ENCODE measurements at regions not wholly inside any gene's neighbourhood (a gene's known extent, or its start where the extent isn't known, plus 50 kb on each side); places are given as distances from the start of the nearest gene placed in this dataset.

DNA sequence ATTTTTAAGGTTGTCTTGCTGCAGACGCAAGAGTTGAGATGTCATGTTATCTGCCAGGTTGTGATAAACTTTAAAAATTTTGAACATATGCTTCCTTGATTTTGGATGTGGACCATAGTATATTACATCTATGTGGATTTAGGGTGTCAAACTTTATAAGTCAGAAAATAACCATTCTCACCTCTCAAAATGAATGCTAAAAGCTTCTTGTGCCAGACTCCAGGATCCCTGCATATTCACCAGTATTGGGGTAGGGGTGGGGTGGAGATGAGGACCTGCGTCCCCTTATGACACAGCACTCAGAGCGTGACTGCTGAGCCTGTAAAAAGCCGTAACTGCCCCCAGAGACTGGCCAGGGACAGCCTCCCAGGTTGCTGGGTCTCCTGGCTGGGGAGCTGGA lies 524.4 kb downstream of the LMO7 start:
- Histone ChIP-seq H3K9me3 (replicated peaks) (no peaks in the 10 kb centered on the region), H3K4me3 (no peak overlapping the region), H3K27ac (replicated peaks) (no peak overlapping the region), H3K36me3 (no peaks in the 10 kb centered on the region), H3K4me1 (peaks cover 18% of the 10 kb centered on the region), H3K27me3 (ENCODE audit: low read depth) (no peaks in the 10 kb centered on the region)
- intact Hi-C loops (cut with micrococcal nuclease) = no loop called here
- TF ChIP-seq, protein P1, sequence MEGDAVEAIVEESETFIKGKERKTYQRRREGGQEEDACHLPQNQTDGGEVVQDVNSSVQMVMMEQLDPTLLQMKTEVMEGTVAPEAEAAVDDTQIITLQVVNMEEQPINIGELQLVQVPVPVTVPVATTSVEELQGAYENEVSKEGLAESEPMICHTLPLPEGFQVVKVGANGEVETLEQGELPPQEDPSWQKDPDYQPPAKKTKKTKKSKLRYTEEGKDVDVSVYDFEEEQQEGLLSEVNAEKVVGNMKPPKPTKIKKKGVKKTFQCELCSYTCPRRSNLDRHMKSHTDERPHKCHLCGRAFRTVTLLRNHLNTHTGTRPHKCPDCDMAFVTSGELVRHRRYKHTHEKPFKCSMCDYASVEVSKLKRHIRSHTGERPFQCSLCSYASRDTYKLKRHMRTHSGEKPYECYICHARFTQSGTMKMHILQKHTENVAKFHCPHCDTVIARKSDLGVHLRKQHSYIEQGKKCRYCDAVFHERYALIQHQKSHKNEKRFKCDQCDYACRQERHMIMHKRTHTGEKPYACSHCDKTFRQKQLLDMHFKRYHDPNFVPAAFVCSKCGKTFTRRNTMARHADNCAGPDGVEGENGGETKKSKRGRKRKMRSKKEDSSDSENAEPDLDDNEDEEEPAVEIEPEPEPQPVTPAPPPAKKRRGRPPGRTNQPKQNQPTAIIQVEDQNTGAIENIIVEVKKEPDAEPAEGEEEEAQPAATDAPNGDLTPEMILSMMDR (IDR thresholded peaks at IDR 0.05; ENCODE audit: borderline replicate concordance) = no peak
- DNase-seq = no peak

DNA sequence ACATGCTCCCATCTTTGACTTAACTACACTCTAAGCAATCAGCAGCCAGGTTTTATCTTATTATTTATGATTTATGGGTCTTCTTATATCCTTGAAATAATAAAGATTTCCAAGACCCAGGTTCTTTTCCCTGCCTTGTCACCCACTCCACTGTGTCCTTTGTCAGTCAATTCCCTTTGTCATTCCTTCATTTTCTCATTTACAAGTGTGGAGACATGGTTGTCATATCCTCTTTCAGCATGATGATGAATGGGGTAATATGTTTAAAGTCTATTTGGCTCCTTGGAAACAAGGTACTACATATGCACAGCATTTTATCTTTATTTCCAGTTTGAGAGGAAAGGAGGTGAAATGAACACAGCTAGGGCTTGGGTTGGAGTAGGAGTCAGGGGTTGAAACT lies 521.8 kb downstream of the LMO7 start:
- intact Hi-C loops (cut with micrococcal nuclease) = no loop called here
- no peak overlapping the region for H3K4me3 ChIP-seq

DNA sequence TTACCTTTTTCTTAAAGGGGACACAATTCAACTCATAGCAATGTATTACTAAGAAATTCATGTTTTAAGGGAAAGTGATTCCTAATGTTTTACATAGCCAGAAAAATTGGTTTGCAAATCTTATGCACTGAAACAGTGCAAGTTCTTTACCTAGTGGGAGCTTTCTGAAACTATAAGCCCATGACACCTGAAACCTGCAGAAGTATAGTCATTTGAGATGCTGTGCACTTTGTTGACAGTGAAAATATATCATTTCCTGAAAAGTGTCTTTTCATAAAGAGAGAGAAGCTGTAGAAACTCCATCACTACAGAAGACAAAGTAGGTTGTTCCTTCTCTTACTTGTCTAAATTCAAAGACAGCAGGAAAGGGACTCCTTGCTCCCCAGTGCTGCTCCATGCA lies 517.1 kb downstream of the LMO7 start:
- Histone ChIP-seq H3K36me3 (no peaks in the 10 kb centered on the region), H3K27me3 (ENCODE audit: low read depth) (no peaks in the 10 kb centered on the region), H3K4me1 (no peaks in the 10 kb centered on the region), H3K9me3 (replicated peaks) (no peaks in the 10 kb centered on the region), H3K27ac (replicated peaks) (no peak overlapping the region), H3K4me3 (no peak overlapping the region)
- TF ChIP-seq, protein P1 (IDR thresholded peaks at IDR 0.05; ENCODE audit: borderline replicate concordance) = no peak
- intact Hi-C loops (cut with micrococcal nuclease) = no loop called here
- no peak for DNase-seq

More for the DNA sequence above, 521.8 kb downstream of the LMO7 start:
- H3K27me3 ChIP-seq (ENCODE audit: low read depth) = no peaks in the 10 kb centered on the region
- no peaks in the 10 kb centered on the region for H3K36me3 ChIP-seq
- H3K27ac ChIP-seq (replicated peaks) = no peak overlapping the region
- no peaks in the 10 kb centered on the region for H3K9me3 ChIP-seq (replicated peaks)
- H3K4me1 ChIP-seq = peaks cover 18% of the 10 kb centered on the region
- no peak for DNase-seq
- TF ChIP-seq, protein P1 (IDR thresholded peaks at IDR 0.05; ENCODE audit: borderline replicate concordance) = no peak

DNA sequence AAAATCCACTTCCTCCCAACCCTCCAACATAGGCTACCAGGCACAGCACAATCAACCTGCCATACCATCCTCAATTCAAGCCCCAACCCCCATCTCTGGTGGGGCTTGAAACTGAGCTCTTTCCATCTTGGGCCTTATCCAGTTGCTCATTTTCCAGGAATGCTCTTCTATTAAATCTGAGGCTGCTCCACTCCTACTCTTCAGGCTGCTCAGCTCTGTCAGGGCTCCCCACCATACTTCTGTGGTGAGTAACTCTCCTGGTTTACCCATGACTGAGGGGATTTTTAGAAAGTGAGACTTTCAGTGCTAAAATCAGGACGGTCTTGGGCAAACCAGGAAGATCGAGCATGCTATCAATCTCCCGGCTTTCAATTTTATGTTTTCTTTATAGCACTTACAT lies 512.8 kb downstream of the LMO7 start:
- no peaks in the 10 kb centered on the region for H3K9me3 ChIP-seq (replicated peaks)
- no peaks in the 10 kb centered on the region for H3K27me3 ChIP-seq (ENCODE audit: low read depth)
- no peak overlapping the region for H3K27ac ChIP-seq (replicated peaks)
- TF ChIP-seq, protein P1 (IDR thresholded peaks at IDR 0.05; ENCODE audit: borderline replicate concordance) = no peak
- no peaks in the 10 kb centered on the region for H3K4me1 ChIP-seq
- H3K36me3 ChIP-seq = no peaks in the 10 kb centered on the region
- DNase-seq = no peak
- H3K4me3 ChIP-seq = no peak overlapping the region
- intact Hi-C loops (cut with micrococcal nuclease) = no loop called here

DNA sequence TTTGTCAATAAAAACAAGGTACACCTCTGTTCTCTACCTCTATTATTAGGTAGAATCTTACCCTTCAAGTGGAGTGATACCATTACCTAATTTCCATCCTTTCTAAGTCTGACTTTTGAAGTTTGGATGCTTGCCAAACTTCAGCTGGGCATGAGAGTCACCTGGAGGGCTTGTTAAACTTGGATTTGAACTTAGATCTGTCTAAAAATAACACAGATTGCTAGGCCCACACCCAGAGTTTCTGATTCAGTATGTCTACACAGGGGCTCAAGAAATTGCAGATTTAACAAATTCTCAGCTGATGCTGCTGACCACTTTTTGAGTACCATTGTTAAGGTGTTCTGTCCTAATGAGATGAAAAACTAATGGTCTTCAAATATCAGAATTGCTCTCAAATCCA lies 512.2 kb downstream of the LMO7 start:
- DNase-seq = no peak
- TF ChIP-seq, protein P1 (IDR thresholded peaks at IDR 0.05; ENCODE audit: borderline replicate concordance) = no peak
- H3K4me1 ChIP-seq = no peaks in the 10 kb centered on the region
- no peaks in the 10 kb centered on the region for H3K36me3 ChIP-seq
- H3K27ac ChIP-seq (replicated peaks) = no peak overlapping the region
- intact Hi-C loops (cut with micrococcal nuclease) = no loop called here
- H3K4me3 ChIP-seq = no peak overlapping the region
- H3K27me3 ChIP-seq (ENCODE audit: low read depth) = no peaks in the 10 kb centered on the region
- no peaks in the 10 kb centered on the region for H3K9me3 ChIP-seq (replicated peaks)

DNA sequence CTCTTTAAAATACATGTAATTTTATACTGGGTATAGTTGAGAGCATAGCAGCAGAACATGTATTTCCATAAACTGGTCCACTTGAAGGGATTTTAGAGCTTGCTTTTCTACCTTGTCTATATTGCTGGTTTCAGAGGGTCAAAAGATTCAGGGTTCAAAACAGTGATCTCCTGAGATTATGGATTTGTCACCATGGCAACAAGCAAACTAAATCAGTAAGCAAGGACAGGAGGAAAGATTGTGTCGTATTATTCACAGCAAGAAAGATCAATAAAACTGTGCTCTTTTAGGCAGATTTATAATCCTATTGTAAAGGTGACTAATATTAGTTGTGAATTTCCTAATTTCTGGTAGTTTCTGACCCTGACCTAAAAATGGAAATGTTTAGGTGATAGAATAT lies 496.4 kb downstream of the LMO7 start:
- Histone ChIP-seq H3K36me3 (no peaks in the 10 kb centered on the region), H3K27me3 (ENCODE audit: low read depth) (no peaks in the 10 kb centered on the region), H3K4me1 (peaks cover 8% of the 10 kb centered on the region), H3K9me3 (replicated peaks) (no peaks in the 10 kb centered on the region), H3K27ac (replicated peaks) (no peak overlapping the region), H3K4me3 (no peak overlapping the region)
- DNase-seq = no peak
- intact Hi-C loops (cut with micrococcal nuclease) = no loop called here
- TF ChIP-seq, protein P1 (IDR thresholded peaks at IDR 0.05; ENCODE audit: borderline replicate concordance) = no peak

Measured in left ventricle myocardium inferior (tissue), 1 donor.